Adrenal gland (tissue), 5 donors: ENCODE measurements at regions not wholly inside any gene's neighbourhood (a gene's known extent, or its start where the extent isn't known, plus 50 kb on each side); places are given as distances from the start of the nearest gene placed in this dataset.

Source experiments
- POLR2A ChIP-seq, 2 donors: fragments of 450-650 bp; IDR thresholded peaks; one replicate each; pipeline ENCODE4 v1.6.1; 2017; ENCODE audit warnings: antibody characterized with exemption in 2 of 2, mild to moderate bottlenecking in 2 of 2, moderate library complexity in 1 of 2
- TF ChIP-seq, protein P1 (sequence below), 6 experiments: fragments of 450-650 bp in 4 of 6; fragments of 200-600 bp in 2 of 6; sonication (generic) in 1 of 6; IDR thresholded peaks; 1 replicate in 5 of 6; 2 replicates in 1 of 6; pipeline versions ENCODE4 v1.5.1 to v1.8.0; 2016 to 2021; ENCODE audit warnings: antibody characterized with exemption in 6 of 6, mild to moderate bottlenecking in 2 of 6, moderate library complexity in 1 of 6
- donor health status: DM: no; HTN: no; CAD: no.

DNA sequence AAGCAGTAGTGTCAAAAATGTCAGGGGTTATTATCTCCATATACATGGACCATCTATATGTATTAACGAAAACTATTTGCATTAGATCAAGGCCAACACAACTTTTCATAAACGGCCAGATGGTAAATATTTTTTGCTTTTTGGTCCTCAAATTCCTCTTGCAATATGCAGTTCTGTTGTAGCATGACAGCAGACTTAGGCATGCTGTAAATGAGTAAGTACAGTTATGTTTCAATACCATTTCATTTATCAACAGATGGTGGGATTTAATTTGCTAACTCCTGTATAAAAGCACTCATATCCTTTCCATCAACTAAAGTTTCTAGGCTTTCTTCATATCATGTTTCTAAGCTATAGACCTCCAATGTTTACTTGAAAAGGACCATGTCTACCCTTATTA lies 208.1 kb downstream of the ANKRD50 start:
- TF ChIP-seq, protein P1, sequence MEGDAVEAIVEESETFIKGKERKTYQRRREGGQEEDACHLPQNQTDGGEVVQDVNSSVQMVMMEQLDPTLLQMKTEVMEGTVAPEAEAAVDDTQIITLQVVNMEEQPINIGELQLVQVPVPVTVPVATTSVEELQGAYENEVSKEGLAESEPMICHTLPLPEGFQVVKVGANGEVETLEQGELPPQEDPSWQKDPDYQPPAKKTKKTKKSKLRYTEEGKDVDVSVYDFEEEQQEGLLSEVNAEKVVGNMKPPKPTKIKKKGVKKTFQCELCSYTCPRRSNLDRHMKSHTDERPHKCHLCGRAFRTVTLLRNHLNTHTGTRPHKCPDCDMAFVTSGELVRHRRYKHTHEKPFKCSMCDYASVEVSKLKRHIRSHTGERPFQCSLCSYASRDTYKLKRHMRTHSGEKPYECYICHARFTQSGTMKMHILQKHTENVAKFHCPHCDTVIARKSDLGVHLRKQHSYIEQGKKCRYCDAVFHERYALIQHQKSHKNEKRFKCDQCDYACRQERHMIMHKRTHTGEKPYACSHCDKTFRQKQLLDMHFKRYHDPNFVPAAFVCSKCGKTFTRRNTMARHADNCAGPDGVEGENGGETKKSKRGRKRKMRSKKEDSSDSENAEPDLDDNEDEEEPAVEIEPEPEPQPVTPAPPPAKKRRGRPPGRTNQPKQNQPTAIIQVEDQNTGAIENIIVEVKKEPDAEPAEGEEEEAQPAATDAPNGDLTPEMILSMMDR (IDR thresholded peaks at IDR 0.05), result no peak
- TF ChIP-seq POLR2A (IDR thresholded peaks at IDR 0.05), result no peak
